Stromal cell of bone marrow (primary cell): ENCODE measurements at regions not wholly inside any gene's neighbourhood (a gene's known extent, or its start where the extent isn't known, plus 50 kb on each side); places are given as distances from the start of the nearest gene placed in this dataset.

Source experiments
- DNase-seq: peaks from one replicate; pipeline ENCODE4 v3.0.0-alpha.2; 2012; ENCODE audit warnings: low read depth

DNA sequence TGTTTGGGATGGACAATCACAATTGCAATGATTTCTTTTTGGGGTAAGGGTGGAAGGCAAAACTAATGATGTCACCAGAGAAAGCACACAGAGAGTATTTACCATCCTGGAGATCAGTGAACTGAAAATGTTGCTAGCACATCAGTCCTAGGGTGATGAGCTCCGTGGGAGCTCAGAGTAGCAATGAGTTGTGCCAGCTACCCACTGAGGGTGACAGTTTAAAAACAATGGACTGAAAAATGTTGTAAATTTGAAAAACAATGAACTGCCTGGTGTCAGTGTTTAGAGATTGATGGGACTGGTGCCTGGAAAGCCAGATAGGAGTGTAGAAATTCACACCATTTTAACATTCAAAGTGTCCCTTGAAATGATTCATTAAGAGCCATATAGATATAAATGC, 198.5 kb downstream of the ATP23 start:
- DNase-seq = no peak

DNA sequence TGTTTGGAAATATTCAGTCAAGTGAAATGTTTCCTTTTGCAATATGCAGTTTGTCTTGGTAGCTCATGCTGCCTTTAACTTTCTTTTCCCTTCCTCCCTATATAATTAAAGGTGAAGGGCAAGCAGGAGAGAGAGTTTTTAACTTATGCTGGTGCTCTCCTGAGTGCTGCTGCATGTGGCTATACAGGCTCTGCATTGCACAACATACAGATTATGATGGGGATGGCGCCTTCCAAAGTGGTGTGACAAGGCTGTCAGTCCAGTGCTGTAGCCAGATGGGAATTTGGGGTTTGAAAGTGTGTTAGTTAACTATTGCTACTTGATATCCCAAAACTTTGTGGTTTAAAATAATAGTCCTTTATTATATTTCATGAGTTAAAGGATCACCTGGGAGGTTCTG, 199.0 kb downstream of the ATP23 start:
- no peak for DNase-seq

DNA sequence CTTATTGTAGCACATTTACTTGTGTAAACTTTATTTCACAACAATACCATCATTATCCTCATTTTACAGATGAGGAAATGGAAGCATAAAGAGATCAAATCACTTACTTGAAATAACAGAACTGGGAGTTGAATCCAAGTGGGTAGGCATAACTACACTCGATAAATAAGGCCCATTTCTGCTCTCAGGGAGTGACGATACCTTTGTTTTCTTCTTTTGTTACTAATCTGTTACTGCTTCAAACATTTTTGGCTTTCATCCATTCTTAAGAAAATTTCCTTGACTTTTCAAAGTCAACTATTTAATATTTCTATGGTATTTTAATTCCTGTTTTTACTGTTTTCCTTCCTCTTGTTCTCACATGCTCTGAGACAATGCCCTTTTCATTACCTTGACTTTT, 201.6 kb downstream of the ATP23 start:
- DNase-seq = no peak

- DNase-seq = no peak
Measured at GRCh38 chr12:58143498-58143995, 202.2 kb downstream of the ATP23 start.

- DNase-seq = no peak
Measured at GRCh38 chr12:58148405-58148804, 207.0 kb downstream of the ATP23 start.

DNA sequence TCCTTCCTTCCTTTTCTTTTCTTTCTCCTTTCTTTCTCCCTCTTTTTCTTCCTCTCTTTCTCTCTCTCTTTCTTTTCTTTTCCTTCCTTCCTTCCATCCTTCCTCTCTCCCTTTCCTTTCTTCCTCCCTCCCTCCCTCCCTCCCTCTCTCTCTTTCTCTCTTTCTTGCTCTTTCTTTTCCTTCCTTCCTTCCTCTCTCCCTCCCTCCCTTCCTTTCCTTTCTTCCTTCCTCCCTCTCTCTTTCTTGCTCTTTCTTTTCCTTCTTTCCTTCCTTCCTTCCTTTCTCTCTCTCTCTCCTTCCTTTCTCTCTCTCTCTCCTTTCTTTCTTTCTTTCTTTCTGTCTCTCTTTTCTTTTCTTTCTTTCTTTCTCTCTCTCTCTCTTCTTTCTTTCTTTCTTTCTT, 207.6 kb downstream of the ATP23 start:
- no peak for DNase-seq

- DNase-seq = no peak
Measured at GRCh38 chr12:58154359-58154758, 213.0 kb downstream of the ATP23 start.

GRCh38 chr12:58156697-58157096, 215.3 kb downstream of the ATP23 start:
- DNase-seq = no peak

- no peak for DNase-seq
Measured at GRCh38 chr12:58159941-58160340, 218.6 kb downstream of the ATP23 start.

DNA sequence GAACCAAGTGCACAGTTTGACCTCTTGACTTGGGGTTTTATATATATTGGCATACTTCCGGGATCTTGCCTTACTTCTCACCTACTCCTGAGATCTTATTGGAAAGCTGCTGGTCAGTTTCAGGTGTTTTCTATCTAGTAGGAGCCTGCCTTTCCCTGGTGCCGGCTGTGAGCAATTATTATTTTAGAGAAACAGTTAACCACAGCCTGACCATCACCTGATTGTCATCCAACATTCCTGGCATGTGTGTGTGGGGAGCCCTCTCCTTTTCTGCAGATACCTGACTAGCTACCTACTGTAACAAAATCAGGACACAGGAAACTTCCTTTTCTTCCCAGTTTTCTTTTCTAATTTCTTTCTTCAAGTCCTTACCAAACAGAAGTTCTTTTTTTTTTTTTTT, 220.4 kb downstream of the ATP23 start:
- no peak for DNase-seq

DNA sequence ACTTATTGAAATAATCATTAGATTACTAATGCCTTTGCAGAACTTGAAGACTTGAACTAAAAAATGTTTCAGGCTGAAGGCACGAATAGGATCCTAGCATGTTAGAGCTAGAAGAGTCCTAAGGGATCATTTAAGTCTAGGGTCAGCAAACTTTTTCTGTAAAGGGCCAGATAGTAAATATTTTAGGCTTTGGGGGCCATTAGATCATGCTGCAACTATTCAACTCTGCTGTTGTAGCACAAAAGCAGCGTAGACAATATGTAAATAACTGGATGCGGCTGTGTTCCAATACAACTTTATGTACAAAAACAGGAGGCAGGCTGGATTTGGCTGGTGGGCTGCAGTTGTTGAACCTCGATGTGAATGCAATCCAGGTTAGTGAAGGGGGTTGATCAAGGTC, 221.7 kb downstream of the ATP23 start:
- DNase-seq = no peak

DNA sequence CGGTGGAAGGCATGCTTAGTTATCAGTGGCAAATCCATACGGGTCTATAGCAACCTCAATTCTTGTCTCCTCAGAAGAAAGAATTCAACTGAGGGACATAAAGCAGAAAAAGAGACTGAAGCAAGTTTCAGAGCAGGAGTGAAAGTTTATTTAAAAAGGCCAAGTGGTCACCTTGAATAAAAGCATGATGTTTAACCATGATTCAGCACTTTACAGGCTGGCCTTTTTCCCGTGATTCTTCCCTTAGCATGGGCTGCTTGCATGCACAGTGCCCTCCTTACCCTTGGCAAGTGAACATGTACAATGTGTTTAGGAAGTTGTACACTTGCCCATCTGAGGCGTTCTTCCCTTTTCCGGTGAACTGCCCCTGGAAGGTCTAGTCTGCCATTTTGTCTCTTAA, 225.3 kb downstream of the ATP23 start:
- no peak for DNase-seq

GRCh38 chr12:58167622-58168021, 226.3 kb downstream of the ATP23 start:
- DNase-seq = no peak

DNA sequence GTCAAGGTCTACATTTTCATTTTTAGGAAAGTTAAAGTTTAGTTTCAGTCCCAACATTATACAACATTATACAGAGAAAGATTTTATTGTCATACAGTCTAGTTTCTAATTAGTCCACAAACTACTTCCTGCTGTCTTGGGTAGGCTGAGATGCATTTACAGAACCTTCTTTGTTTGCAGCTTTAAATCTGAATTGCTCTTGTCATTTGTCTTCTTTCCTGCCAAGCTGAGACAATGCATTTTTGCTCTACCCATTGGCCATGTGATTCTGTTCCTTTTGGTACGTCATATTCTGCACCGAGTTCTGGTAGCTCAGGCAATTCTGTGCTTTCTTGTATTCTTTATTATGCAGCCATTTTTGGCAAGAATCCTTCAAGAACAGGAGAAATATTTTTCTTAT, 228.5 kb downstream of the ATP23 start:
- DNase-seq = no peak

- DNase-seq = peak; percentile 15
Measured at GRCh38 chr12:58171914-58172313, 230.5 kb downstream of the ATP23 start.

DNA sequence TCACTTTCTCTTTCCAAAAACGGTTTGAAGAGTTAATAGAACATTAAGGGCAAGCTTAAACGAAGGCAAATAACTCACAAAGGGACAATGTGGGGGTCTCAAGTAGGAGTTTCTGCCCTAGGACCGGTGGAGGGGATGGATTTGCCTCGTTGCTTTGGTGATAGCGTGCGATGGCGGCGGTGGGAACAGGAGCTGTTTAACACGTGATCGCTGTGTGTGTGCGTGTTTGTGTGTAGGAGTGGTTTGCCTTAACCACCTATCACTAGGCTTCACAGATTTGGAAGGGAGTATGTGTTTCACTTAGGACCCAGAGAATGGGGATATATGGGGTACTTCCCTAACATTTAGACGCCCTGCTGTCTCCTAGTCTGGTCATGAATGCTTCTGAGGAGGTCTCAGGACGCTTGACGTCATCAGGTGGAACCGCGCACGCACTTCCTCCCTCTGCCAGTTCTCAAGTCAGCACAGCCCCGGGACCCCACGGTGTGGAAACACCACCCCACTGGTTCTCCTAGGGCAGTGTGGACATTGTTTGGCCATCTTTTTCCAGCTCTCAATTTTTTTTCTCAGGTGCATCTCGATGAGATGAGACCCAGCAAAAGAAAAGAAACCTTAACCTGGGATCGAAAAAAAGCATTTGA, 231.2 kb downstream of the ATP23 start:
- no peak for DNase-seq

DNA sequence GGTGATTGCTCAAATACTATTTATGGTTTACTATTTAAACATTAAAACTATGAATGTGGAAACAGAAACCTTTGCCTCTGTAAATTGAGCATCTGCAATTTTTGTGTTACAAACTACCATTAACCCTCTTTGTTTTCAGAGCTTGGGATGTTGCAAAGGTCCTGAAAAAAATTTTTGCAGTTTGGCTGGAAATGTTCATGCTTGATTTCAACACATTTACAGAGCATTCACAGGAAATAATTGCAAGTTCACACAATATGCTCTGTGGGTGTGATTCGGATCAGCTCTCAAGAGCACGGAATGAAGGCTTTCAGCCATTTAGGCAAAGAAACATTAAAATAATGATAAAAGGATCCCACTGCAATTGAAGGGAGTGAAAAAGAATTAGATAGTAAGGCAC, 232.9 kb downstream of the ATP23 start:
- no peak for DNase-seq

DNA sequence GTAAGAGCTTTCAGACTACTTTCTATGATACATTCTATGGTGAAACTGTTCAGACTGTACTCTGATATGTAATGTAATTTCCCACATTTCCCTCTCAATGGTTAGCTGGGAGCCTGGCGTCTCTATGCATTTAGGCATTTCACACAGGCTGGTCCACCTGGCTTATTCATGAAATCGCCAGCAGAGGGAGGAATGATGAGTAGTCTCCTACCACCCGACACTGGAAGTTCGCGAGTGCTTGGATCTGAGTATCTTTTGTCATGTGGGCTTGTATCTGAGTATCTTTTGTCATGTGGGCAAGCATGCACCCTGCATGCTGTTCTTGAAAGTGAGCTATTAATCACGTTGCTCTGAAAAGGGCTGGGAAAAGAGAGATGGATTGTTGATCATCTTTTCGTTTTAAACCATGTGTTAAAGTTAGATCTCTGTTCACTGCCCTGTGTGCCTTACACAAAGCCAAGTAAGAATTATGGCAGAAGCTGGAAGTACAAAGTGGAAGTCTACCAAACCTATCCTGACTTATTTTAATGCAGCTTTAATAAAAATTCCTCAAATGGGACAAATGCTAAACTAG, 235.0 kb downstream of the ATP23 start:
- DNase-seq = peak; percentile 9

DNA sequence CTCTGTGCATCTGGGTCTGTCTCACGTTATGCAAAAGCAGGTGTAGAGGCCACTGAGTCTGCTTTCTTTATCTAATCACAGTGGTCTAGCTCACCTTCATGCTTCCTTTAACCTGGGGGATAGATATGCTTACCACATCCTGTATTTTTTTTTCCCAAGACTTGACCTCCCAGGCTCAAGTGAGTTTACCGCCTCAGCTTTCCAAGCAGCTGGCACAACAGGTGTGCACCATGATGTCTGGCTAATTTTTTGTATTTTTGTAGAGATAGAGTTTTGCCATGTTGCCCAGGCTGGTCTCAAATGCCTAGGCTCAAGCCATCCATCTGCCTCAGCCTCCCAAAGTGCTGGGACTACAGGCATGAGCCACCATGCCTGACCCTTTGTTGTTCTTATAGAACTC, 236.0 kb downstream of the ATP23 start:
- DNase-seq = no peak

DNA sequence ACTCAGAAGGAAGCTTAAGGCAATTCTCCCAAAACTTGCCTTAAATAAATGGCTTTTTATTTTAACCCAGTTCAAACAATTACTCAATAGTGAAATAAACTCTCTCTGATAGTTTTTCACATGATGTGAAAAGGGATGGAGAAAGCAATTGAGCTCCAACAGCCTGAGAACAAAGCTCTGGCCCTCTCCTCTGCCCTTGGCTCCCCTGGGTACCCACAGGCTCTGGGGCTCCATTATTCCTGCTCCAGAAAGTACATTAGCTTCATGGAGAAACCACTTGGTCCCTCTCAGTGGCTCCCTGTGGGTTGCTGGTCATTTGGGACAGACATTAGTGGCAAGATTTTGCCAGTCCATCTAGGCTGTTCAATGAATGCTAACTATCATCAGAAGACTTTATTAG, 242.8 kb downstream of the ATP23 start:
- DNase-seq = no peak

DNA sequence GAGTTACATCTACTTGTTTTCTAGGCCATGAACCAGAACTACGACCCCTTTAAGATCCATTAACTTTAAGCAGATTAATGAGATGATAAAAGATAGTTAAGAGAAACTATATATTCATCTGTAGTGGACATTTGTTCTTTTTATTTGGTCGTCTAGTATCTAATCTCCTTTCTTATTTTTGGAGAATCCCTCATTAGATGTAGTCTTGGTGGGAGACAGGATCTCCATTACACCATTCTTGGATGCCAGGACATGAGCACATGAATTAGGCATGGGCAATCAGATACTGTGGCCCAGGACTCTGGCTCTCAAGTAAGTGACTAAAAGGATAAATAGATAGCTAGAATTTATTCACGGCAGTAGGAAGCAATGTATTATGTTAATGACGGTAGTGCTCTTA, 245.0 kb downstream of the ATP23 start:
- no peak for DNase-seq

- no peak for DNase-seq
Measured at GRCh38 chr12:58186914-58187313, 245.5 kb downstream of the ATP23 start.

- DNase-seq = no peak
Measured at GRCh38 chr12:58189030-58189429, 247.7 kb downstream of the ATP23 start.

DNA sequence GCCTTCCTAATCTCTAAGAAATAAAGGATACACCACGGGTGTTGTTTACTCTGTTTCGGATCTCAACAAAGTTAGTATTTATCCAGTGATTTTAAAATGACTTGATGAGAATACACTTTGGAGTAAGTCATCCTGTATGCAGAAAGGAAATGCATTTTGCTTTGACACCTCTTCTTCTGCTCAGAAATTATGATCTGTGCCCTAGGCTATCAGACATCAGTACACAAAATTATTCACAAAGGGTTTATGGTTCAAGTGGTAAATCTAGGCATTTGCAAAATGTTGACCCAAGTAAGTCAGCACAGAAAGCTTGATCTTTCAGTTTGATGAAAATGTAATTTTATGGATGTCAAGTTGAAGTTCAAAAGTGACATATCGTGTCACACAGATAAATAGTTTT, 248.5 kb downstream of the ATP23 start:
- no peak for DNase-seq
